ENCODE measurements at regions not wholly inside any gene's neighbourhood (a gene's known extent, or its start where the extent isn't known, plus 50 kb on each side); places are given as distances from the start of the nearest gene placed in this dataset.

- no peak for DNase-seq
- Histone ChIP-seq H3K4me1 (peaks cover 0 to 7% (median 6%) of the 10 kb centered on the region in 4 donors), H3K27me3 (no peaks in the 10 kb centered on the region), H3K36me3 (no peaks in the 10 kb centered on the region), H3K9me3 (no peaks in the 10 kb centered on the region), H3K27ac (no peak overlapping the region), H3K4me3 (no peak overlapping the region)
- TF ChIP-seq POLR2A (IDR thresholded peaks at IDR 0.05) (no peak), POLR2AphosphoS5 (IDR thresholded peaks at IDR 0.05) (no peak), EP300 (IDR thresholded peaks at IDR 0.05) (no peak)
- TF ChIP-seq, protein P1, sequence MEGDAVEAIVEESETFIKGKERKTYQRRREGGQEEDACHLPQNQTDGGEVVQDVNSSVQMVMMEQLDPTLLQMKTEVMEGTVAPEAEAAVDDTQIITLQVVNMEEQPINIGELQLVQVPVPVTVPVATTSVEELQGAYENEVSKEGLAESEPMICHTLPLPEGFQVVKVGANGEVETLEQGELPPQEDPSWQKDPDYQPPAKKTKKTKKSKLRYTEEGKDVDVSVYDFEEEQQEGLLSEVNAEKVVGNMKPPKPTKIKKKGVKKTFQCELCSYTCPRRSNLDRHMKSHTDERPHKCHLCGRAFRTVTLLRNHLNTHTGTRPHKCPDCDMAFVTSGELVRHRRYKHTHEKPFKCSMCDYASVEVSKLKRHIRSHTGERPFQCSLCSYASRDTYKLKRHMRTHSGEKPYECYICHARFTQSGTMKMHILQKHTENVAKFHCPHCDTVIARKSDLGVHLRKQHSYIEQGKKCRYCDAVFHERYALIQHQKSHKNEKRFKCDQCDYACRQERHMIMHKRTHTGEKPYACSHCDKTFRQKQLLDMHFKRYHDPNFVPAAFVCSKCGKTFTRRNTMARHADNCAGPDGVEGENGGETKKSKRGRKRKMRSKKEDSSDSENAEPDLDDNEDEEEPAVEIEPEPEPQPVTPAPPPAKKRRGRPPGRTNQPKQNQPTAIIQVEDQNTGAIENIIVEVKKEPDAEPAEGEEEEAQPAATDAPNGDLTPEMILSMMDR (IDR thresholded peaks at IDR 0.05) = no peak
- WGBS, 5 donors = 57 to 73% (median 68%) methylated on average over 8 of the region's 8 CpGs
- intact Hi-C loops (cut with DNase I; ENCODE audit: low total_unique reads) = no loop called here
Observed at GRCh38 chr1:221850470-221851187, 108.7 kb upstream of the DUSP10 start.

DNA sequence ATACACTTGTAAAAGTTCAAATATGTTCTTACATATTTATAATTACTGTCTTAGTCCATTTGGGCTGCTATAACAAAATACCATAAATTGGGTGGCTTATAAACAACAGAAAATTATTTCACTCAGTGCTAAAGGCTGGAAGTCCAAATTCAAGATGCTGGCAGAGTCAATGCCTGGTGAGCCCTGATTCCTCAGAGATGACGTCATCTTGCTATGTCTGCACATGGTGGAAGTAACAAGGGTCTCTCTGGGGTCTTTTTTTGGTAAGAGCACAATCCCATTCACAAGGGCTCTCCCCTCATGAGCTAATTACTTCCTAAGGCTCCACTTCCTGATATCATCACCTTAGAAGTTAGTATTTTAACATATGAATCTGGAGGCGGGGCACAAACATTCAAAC, 108.0 kb upstream of the DUSP10 start:
- intact Hi-C loops (cut with DNase I; ENCODE audit: low total_unique reads) = no loop called here
- Histone ChIP-seq H3K4me3 (no peak overlapping the region), H3K27me3 (no peaks in the 10 kb centered on the region), H3K27ac (no peak overlapping the region), H3K36me3 (no peaks in the 10 kb centered on the region), H3K4me1 (peaks cover 0 to 12% (median 8%) of the 10 kb centered on the region in 4 donors), H3K9me3 (no peaks in the 10 kb centered on the region)
- no peak for TF ChIP-seq POLR2A (IDR thresholded peaks at IDR 0.05)
- TF ChIP-seq POLR2AphosphoS5 (IDR thresholded peaks at IDR 0.05) = no peak
- TF ChIP-seq, protein P1 (IDR thresholded peaks at IDR 0.05) = no peak
- TF ChIP-seq EP300 (IDR thresholded peaks at IDR 0.05) = no peak
- WGBS, 5 donors = 77 to 90% (median 88%) methylated on average over 2 of the region's 2 CpGs
- DNase-seq = no peak

DNA sequence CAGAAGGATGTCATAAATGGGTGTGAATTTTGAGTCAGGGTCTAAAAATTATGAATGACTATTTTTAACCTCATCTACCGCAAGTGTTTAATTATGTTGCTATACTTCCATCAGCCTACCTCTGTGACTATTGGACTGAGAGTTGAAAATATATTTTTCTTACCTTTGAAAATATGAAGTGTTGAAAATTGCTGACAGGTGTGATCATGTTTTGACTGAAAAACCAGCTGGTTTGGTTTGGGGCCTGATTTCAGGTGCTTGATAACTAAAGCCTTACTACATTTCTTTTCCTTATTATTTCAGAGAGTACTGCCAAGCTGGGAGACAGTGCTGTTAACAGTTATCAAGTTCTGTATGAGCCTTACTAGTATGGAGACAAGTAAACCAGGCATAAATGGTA, 107.2 kb upstream of the DUSP10 start:
- Histone ChIP-seq H3K27ac (no peak overlapping the region), H3K4me3 (no peak overlapping the region), H3K27me3 (no peaks in the 10 kb centered on the region), H3K36me3 (no peaks in the 10 kb centered on the region), H3K4me1 (peaks cover 0 to 12% (median 8%) of the 10 kb centered on the region in 4 donors), H3K9me3 (no peaks in the 10 kb centered on the region)
- intact Hi-C loops (cut with DNase I; ENCODE audit: low total_unique reads) = no loop called here
- TF ChIP-seq POLR2A (IDR thresholded peaks at IDR 0.05) (no peak), POLR2AphosphoS5 (IDR thresholded peaks at IDR 0.05) (no peak), EP300 (IDR thresholded peaks at IDR 0.05) (no peak)
- TF ChIP-seq, protein P1 (IDR thresholded peaks at IDR 0.05) = no peak
- no peak for DNase-seq
- WGBS, 5 donors = 91 to 100% (median 97%) methylated on average over 1 of the region's 1 CpG

GRCh38 chr1:221847676-221848075, 105.8 kb upstream of the DUSP10 start:
- H3K4me1 ChIP-seq = peaks cover 0 to 12% (median 8%) of the 10 kb centered on the region in 4 donors
- no peak for TF ChIP-seq POLR2AphosphoS5 (IDR thresholded peaks at IDR 0.05)
- no peak for TF ChIP-seq POLR2A (IDR thresholded peaks at IDR 0.05)
- TF ChIP-seq EP300 (IDR thresholded peaks at IDR 0.05) = no peak
- TF ChIP-seq, protein P1 (IDR thresholded peaks at IDR 0.05) = no peak
- no peaks in the 10 kb centered on the region for H3K36me3 ChIP-seq
- intact Hi-C loops (cut with DNase I; ENCODE audit: low total_unique reads) = no loop called here
- no peak overlapping the region for H3K27ac ChIP-seq
- H3K4me3 ChIP-seq = no peak overlapping the region
- no peaks in the 10 kb centered on the region for H3K9me3 ChIP-seq
- DNase-seq = no peak
- 84 to 95% (median 91%) methylated on average over 3 of the region's 3 CpGs for WGBS, 5 donors
- H3K27me3 ChIP-seq = no peaks in the 10 kb centered on the region

All from stomach (tissue), 8 donors.